PFSK-1 (cell line): ENCODE measurements at regions not wholly inside any gene's neighbourhood (a gene's known extent, or its start where the extent isn't known, plus 50 kb on each side); places are given as distances from the start of the nearest gene placed in this dataset.

ENCODE experiments used
- POLR2AphosphoS5 ChIP-seq: IDR thresholded peaks from 2 replicates; pipeline ENCODE4 v1.6.1; 2012; ENCODE audit warnings: low read depth, mild to moderate bottlenecking, control low read depth, low read length, moderate library complexity
- REST ChIP-seq, 2 experiments: IDR thresholded peaks; 2 replicates each; pipeline versions ENCODE4 v1.6.1 to v1.8.0; 2011 to 2012; ENCODE audit warnings: low read depth in 2 of 2, low read length in 2 of 2, control low read depth in 1 of 2, inconsistent platforms in 1 of 2, mild to moderate bottlenecking in 1 of 2, moderate library complexity in 1 of 2; ENCODE audit not compliant: insufficient read depth in 1 of 2
- SIN3A ChIP-seq: IDR thresholded peaks from 2 replicates; pipeline ENCODE4 v1.6.1; 2012; ENCODE audit warnings: mild to moderate bottlenecking, low read length, moderate library complexity, borderline replicate concordance; ENCODE audit not compliant: insufficient read depth

GRCh38 chr11:70717936-70718595 lies 319.7 kb downstream of the CTTN start:
- TF ChIP-seq POLR2AphosphoS5 (no peak), SIN3A (no peak), REST (IDR thresholded peaks at IDR 0.05; ENCODE audit: insufficient read depth in 1 of 2, low read depth in 2 of 2, low read length in 2 of 2) (no peak)
